ENCODE measurements at regions not wholly inside any gene's neighbourhood (a gene's known extent, or its start where the extent isn't known, plus 50 kb on each side); places are given as distances from the start of the nearest gene placed in this dataset.

- WGBS, 2 donors, result 72 to 75% methylated on average over 19 to 20 of the region's 20 CpGs
- TF ChIP-seq POLR2A (IDR thresholded peaks at IDR 0.05) (no peak), POLR2AphosphoS5 (IDR thresholded peaks at IDR 0.05) (no peak), EP300 (IDR thresholded peaks at IDR 0.05) (no peak)
- ATAC-seq (ENCODE audit: low FRiP score in 2 of 2), result no peak
- no peaks in the 10 kb centered on the region for H3K9me3 ChIP-seq
- H3K27ac ChIP-seq, result no peak overlapping the region
- no peak overlapping the region for H3K4me3 ChIP-seq
- DNase-seq, result no peak
- H3K27me3 ChIP-seq, result peaks cover 0 to 5% (median 0%) of the 10 kb centered on the region in 4 donors
- H3K36me3 ChIP-seq, result no peaks in the 10 kb centered on the region
- no peaks in the 10 kb centered on the region for H3K4me1 ChIP-seq
These were observed 217.7 kb downstream of the PHETA1 start for GRCh38 chr12:111150921-111151840.

GRCh38 chr12:111150360-111150759 lies 218.5 kb downstream of the PHETA1 start:
- H3K27me3 ChIP-seq, result peaks cover 0 to 2% (median 0%) of the 10 kb centered on the region in 4 donors
- H3K4me3 ChIP-seq, result no peak overlapping the region
- H3K4me1 ChIP-seq, result no peaks in the 10 kb centered on the region
- no peaks in the 10 kb centered on the region for H3K9me3 ChIP-seq
- ATAC-seq (ENCODE audit: low FRiP score in 2 of 2) (no peak), DNase-seq (no peak)
- no peak overlapping the region for H3K27ac ChIP-seq
- TF ChIP-seq CTCF (IDR thresholded peaks at IDR 0.05), result no peak
- no peak for TF ChIP-seq POLR2A (IDR thresholded peaks at IDR 0.05)
- TF ChIP-seq POLR2AphosphoS5 (IDR thresholded peaks at IDR 0.05), result no peak
- no peak for TF ChIP-seq EP300 (IDR thresholded peaks at IDR 0.05)
- WGBS, 2 donors, result 19 to 20% methylated on average over 7 of the region's 7 CpGs
- no peaks in the 10 kb centered on the region for H3K36me3 ChIP-seq

GRCh38 chr12:111149299-111149698 lies 219.6 kb downstream of the PHETA1 start:
- Histone ChIP-seq H3K27me3 (no peaks in the 10 kb centered on the region), H3K27ac (no peak overlapping the region), H3K36me3 (no peaks in the 10 kb centered on the region), H3K9me3 (no peaks in the 10 kb centered on the region), H3K4me3 (no peak overlapping the region), H3K4me1 (no peaks in the 10 kb centered on the region)
- DNase-seq (no peak), ATAC-seq (ENCODE audit: low FRiP score in 2 of 2) (no peak)
- WGBS, 2 donors, result 65 to 71% methylated on average over 4 of the region's 4 CpGs
- no peak for TF ChIP-seq CTCF (IDR thresholded peaks at IDR 0.05)
- no peak for TF ChIP-seq EP300 (IDR thresholded peaks at IDR 0.05)
- TF ChIP-seq POLR2AphosphoS5 (IDR thresholded peaks at IDR 0.05), result no peak
- no peak for TF ChIP-seq POLR2A (IDR thresholded peaks at IDR 0.05)

- H3K27ac ChIP-seq, result no peak overlapping the region
- no peak overlapping the region for H3K4me3 ChIP-seq
- WGBS, 2 donors, result 90 to 92% methylated on average over 6 of the region's 6 CpGs
- ATAC-seq (ENCODE audit: low FRiP score in 2 of 2) (no peak), DNase-seq (no peak)
- no peaks in the 10 kb centered on the region for H3K4me1 ChIP-seq
- TF ChIP-seq POLR2A (IDR thresholded peaks at IDR 0.05), result no peak
- TF ChIP-seq EP300 (IDR thresholded peaks at IDR 0.05), result no peak
- TF ChIP-seq CTCF (IDR thresholded peaks at IDR 0.05), result no peak
- no peak for TF ChIP-seq POLR2AphosphoS5 (IDR thresholded peaks at IDR 0.05)
- H3K27me3 ChIP-seq, result no peaks in the 10 kb centered on the region
- no peaks in the 10 kb centered on the region for H3K36me3 ChIP-seq
- no peaks in the 10 kb centered on the region for H3K9me3 ChIP-seq
These were observed 220.9 kb downstream of the PHETA1 start for GRCh38 chr12:111148005-111148404.

GRCh38 chr12:111143271-111143670 lies 222.9 kb upstream of the MYL2 start:
- Histone ChIP-seq H3K9me3 (no peaks in the 10 kb centered on the region), H3K27ac (no peak overlapping the region), H3K4me1 (no peaks in the 10 kb centered on the region), H3K4me3 (no peak overlapping the region), H3K36me3 (no peaks in the 10 kb centered on the region), H3K27me3 (no peaks in the 10 kb centered on the region)
- TF ChIP-seq POLR2AphosphoS5 (IDR thresholded peaks at IDR 0.05) (no peak), CTCF (IDR thresholded peaks at IDR 0.05) (no peak), POLR2A (IDR thresholded peaks at IDR 0.05) (no peak), EP300 (IDR thresholded peaks at IDR 0.05) (no peak)
- WGBS, 2 donors, result 43 to 66% methylated on average over 11 of the region's 11 CpGs
- ATAC-seq (ENCODE audit: low FRiP score in 2 of 2) (no peak), DNase-seq (no peak)
